GM12874 (cell line): ENCODE measurements at regions not wholly inside any gene's neighbourhood (a gene's known extent, or its start where the extent isn't known, plus 50 kb on each side); places are given as distances from the start of the nearest gene placed in this dataset.

Experiments used
- TF ChIP-seq, protein P1 (sequence below): IDR thresholded peaks from 2 replicates; pipeline ENCODE4 v1.5.1; 2011; ENCODE audit warnings: low read depth, mild to moderate bottlenecking, control low read depth, low read length, moderate library complexity; ENCODE audit not compliant: insufficient read depth

GRCh38 chr12:115088995-115089841, 405.2 kb upstream of the TBX3 start:
- TF ChIP-seq, protein P1, sequence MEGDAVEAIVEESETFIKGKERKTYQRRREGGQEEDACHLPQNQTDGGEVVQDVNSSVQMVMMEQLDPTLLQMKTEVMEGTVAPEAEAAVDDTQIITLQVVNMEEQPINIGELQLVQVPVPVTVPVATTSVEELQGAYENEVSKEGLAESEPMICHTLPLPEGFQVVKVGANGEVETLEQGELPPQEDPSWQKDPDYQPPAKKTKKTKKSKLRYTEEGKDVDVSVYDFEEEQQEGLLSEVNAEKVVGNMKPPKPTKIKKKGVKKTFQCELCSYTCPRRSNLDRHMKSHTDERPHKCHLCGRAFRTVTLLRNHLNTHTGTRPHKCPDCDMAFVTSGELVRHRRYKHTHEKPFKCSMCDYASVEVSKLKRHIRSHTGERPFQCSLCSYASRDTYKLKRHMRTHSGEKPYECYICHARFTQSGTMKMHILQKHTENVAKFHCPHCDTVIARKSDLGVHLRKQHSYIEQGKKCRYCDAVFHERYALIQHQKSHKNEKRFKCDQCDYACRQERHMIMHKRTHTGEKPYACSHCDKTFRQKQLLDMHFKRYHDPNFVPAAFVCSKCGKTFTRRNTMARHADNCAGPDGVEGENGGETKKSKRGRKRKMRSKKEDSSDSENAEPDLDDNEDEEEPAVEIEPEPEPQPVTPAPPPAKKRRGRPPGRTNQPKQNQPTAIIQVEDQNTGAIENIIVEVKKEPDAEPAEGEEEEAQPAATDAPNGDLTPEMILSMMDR = no peak

GRCh38 chr12:115088328-115088994, 404.5 kb upstream of the TBX3 start:
- TF ChIP-seq, protein P1 = no peak

DNA sequence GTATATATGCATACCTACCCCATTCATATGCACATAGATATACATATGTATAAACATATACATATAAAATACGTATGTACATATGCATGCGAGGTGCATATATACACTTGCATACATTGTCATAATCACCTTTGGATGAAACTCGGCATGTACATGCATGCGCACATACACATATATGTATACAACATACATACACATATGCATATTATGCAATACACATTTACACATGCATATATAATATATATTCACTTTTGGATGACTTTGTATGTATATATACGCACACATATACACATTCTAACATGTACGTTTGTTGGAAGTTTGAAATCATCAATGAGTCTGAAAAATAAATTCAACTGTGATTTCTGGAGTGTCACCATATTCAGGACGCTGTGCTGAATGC, 401.6 kb upstream of the TBX3 start:
- TF ChIP-seq, protein P1 = no peak

- TF ChIP-seq, protein P1 = no peak
These were observed 395.8 kb upstream of the TBX3 start for GRCh38 chr12:115079760-115080159.

- TF ChIP-seq, protein P1 = no peak
These were observed 395.0 kb upstream of the TBX3 start for GRCh38 chr12:115078990-115079389.

- TF ChIP-seq, protein P1 = no peak
These were observed 394.4 kb upstream of the TBX3 start for GRCh38 chr12:115078334-115078733.

GRCh38 chr12:115075552-115076170, 391.7 kb upstream of the TBX3 start:
- TF ChIP-seq, protein P1 = no peak
